ENCODE measurements at regions not wholly inside any gene's neighbourhood (a gene's known extent, or its start where the extent isn't known, plus 50 kb on each side); places are given as distances from the start of the nearest gene placed in this dataset.
"Not testable (repeated sequence)": the region's sequence is repeated elsewhere in the genome, so short reads cannot be mapped to it uniquely, and the experiment has no call there.

DNA sequence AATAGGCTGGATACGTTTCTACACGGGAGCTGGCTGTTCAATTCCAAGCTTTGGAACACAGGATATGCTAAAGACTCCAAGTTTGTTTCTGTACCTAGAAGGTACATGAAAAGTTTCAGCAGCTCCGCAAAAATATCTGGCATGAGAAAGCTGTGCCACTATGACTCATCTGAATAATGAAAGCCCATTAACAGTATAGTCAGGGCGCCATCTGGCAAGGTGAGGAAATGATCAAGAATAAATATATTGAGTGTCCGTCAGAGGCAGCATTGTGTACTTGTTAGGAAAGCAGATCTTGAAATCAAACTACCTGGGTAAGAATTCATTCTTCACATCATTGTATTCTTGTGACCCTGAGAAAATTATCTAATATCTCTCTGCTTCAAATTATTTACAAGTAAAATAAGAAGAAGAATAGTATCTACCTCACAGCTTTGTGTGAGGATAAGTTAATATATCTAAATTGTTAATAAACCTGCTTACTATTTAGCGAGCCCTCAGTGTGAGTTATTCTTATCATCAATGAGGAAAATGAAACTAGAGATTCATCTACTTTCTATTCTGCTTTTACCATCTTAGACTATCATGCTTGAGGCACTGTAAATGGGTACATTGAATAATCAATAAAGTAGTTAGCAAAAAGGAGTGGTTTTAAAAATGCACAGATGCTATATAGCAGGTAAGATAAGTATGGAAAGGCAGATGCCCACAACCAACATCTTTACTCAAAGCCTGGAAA is 53.5 kb downstream of the FSCB start:
- Histone ChIP-seq H3K4me3 (no peak overlapping the region), H3K27me3 (ENCODE audit: low read depth) (no peaks in the 10 kb centered on the region), H3K9me3 (no peaks in the 10 kb centered on the region; the same call in 1 of the 2 replicates), H3K4me1 (no peaks in the 10 kb centered on the region), H3K36me3 (replicated peaks) (no peaks in the 10 kb centered on the region)
- no peak for DNase-seq (ENCODE audit: low spot score in 2 of 2)
- in situ Hi-C loops (cut with MboI; ENCODE audit: low sequenced_read_pairs) = no loop called here

DNA sequence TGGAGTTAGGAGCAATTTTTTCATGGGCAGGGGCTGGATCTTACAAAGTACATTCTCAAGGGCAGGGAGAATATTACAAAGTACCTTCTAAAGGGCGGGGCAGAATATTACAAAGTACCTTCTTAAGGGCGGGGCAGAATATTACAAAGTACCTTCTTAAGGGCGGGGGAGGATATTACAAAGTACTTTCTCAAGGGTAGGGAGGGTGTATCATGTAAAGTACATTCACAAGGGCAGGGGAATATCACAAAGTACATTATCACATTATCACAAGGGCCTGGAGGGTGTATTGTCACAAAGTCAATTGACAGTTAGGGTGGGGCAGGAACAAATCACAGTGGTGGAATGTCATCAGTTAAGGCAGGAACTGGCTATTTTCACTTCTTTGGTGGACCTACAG is 56.9 kb downstream of the FSCB start:
- in situ Hi-C loops (cut with MboI; ENCODE audit: low sequenced_read_pairs) = not testable (repeated sequence)

DNA sequence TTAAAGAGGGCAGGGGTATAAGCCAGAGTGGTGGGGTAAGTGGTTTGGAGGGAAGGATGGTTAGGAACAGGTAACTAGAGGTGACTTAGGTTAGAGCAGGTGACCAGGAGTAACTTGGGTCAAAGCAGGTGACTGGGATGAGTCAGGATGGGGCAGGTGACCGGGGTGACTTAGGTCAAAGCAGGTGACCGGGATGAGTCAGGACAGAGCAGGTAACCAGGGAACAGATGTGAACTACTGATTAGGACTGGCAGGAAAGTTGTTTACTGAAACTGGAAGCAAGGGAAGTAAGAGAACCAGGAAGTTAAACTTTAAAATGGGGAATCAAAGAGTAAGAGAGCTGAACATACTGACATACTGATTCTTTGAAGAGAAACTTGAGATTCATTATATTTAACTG is 57.4 kb downstream of the FSCB start:
- DNase-seq (ENCODE audit: low spot score in 2 of 2) = no peak
- H3K4me1 ChIP-seq = peaks cover 3% of the 10 kb centered on the region
- in situ Hi-C loops (cut with MboI; ENCODE audit: low sequenced_read_pairs) = no loop called here
- H3K36me3 ChIP-seq (replicated peaks) = no peaks in the 10 kb centered on the region
- H3K9me3 ChIP-seq = no peaks in the 10 kb centered on the region; the same call in 1 of the 2 replicates
- no peak overlapping the region for H3K4me3 ChIP-seq
- H3K27me3 ChIP-seq (ENCODE audit: low read depth) = no peaks in the 10 kb centered on the region

More for the DNA sequence above, 56.9 kb downstream of the FSCB start:
- not testable (repeated sequence) for H3K4me3 ChIP-seq; DNase-seq (ENCODE audit: low spot score in 2 of 2); H3K9me3 ChIP-seq; H3K4me1 ChIP-seq; H3K36me3 ChIP-seq (replicated peaks); H3K27me3 ChIP-seq (ENCODE audit: low read depth)

DNA sequence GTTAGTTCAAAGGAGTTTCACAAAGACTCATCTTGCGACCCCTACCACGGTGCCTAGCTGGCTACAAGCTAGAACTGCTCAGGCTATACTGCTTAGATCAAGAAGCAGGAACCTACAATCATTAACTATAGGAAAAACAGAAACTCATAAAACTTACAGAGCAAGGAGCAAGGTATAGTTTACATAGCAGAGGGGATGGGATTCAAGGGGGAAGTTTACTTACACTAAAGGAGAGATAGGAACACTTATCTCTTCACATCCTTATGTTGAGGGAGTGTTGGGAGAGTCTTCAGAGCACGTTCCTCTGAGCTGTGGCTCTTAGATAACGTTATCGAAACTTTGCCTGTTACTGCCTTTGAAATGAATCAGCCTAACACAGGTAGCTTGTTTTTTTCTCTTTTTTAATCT is 58.1 kb downstream of the FSCB start:
- Histone ChIP-seq H3K9me3 (no peaks in the 10 kb centered on the region; the same call in 1 of the 2 replicates), H3K4me1 (peaks cover 3% of the 10 kb centered on the region), H3K4me3 (no peak overlapping the region), H3K36me3 (replicated peaks) (no peaks in the 10 kb centered on the region), H3K27me3 (ENCODE audit: low read depth) (no peaks in the 10 kb centered on the region)
- DNase-seq (ENCODE audit: low spot score in 2 of 2) = no peak
- in situ Hi-C loops (cut with MboI; ENCODE audit: low sequenced_read_pairs) = no loop called here

DNA sequence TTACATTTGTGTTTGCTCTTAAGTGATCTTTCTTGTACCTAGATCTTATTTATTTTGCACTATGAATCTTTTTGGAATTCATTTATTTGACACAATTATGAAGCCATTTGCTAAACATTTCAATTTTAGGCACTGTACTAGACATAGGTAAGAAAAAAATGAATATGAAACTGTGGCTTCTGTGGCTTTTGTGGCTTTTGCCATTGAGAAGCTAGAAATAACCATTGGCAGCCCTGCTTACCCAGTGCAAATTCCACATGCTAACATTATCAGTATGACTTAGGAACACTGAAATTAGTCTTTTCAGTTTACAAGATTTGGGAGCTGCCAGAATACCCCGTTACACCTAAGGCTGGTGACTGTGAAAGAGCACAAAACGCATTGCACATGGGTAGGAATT is 60.1 kb downstream of the FSCB start:
- H3K36me3 ChIP-seq (replicated peaks) = no peaks in the 10 kb centered on the region
- DNase-seq (ENCODE audit: low spot score in 2 of 2) = no peak
- H3K27me3 ChIP-seq (ENCODE audit: low read depth) = no peaks in the 10 kb centered on the region
- H3K4me3 ChIP-seq = no peak overlapping the region
- peaks cover 3% of the 10 kb centered on the region for H3K4me1 ChIP-seq
- in situ Hi-C loops (cut with MboI; ENCODE audit: low sequenced_read_pairs) = no loop called here
- H3K9me3 ChIP-seq = no peaks in the 10 kb centered on the region; the same call in 1 of the 2 replicates

DNA sequence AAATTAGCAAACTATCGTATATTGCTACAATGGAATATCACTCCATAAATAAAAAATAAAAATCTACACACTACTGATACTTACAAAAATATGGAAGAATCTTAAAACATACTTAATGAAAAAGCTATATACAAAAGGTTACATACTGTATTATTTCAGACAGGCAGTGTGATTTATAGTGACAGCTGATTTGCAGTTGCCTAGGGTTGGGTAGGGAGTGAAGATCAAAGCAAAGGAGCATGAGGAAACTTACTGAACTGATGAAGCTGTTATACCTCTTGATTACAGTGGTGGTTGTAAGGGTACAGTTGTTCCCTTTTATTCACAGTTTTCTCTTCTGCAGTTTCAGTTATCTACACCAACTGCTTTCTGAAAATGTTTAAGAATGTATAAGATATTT is 62.6 kb downstream of the FSCB start:
- Histone ChIP-seq H3K9me3 (no peaks in the 10 kb centered on the region; the same call in 1 of the 2 replicates), H3K36me3 (replicated peaks) (no peaks in the 10 kb centered on the region), H3K4me1 (peaks cover 12% of the 10 kb centered on the region), H3K4me3 (no peak overlapping the region), H3K27me3 (ENCODE audit: low read depth) (no peaks in the 10 kb centered on the region)
- in situ Hi-C loops (cut with MboI; ENCODE audit: low sequenced_read_pairs) = no loop called here
- DNase-seq (ENCODE audit: low spot score in 2 of 2) = no peak

DNA sequence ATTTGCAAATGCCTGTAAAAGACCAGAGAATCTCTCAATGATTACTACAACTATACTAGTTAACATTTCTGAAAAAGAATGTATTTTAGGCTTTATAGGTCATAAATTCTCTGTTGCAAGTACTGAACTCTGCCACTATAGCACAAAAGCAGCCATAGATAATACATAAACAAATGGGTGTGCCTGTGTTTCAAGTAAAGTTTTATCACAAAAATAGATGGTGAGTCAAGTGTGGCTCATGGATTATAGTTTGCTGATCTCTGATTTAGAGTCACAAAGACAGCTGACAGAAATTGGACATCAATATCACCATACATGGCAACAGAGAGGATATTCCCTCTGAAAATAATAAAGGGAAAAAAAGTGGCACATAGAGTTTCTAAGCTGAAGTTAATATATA is 68.1 kb downstream of the FSCB start:
- Histone ChIP-seq H3K9me3 (no peaks in the 10 kb centered on the region), H3K36me3 (replicated peaks) (no peaks in the 10 kb centered on the region), H3K4me3 (no peak overlapping the region), H3K4me1 (peaks cover 8% of the 10 kb centered on the region; the same call in 1 of the 2 replicates), H3K27me3 (ENCODE audit: low read depth) (no peaks in the 10 kb centered on the region)
- in situ Hi-C loops (cut with MboI; ENCODE audit: low sequenced_read_pairs) = no loop called here
- no peak for DNase-seq (ENCODE audit: low spot score in 2 of 2)

DNA sequence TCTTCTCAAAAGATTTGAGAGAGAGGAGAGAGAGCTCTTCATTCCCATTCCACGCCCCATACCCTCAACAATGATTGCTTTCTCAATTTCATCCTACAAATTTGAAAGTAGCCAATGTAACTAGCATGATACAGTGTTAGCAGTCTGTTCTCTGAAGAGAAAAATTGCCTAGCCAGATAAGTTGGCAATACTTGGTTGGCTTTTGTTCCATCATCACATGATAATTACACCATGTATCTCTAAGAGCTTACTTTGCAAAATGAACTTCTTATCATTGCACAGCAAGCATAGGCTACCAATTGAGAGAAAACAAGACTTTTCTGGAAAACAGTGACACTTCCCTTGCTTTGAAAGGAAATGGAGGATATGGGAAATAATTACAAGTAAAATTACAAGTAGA is 68.9 kb downstream of the FSCB start:
- in situ Hi-C loops (cut with MboI; ENCODE audit: low sequenced_read_pairs) = no loop called here
- no peaks in the 10 kb centered on the region for H3K27me3 ChIP-seq (ENCODE audit: low read depth)
- H3K9me3 ChIP-seq = no peaks in the 10 kb centered on the region
- no peaks in the 10 kb centered on the region for H3K36me3 ChIP-seq (replicated peaks)
- peaks cover 8% of the 10 kb centered on the region; the same call in 1 of the 2 replicates for H3K4me1 ChIP-seq
- no peak for DNase-seq (ENCODE audit: low spot score in 2 of 2)
- no peak overlapping the region for H3K4me3 ChIP-seq

DNA sequence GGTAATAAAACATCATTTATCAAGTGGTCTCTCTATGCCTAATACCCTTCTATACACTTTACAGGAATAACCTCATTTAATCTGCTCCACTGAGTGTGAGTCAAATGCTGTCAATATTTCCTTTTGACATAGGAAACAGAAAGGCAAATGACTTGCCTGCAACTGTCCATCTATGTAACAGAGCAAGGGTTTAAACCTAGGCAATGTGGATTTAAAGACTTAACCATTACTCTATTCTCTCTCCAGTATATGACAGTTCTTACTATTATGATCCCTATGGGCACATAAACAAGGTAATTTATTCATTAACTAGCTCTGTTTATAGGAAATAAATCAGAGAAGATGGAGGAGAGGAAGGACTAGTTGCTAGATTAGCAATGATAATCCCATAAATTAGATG is 70.6 kb downstream of the FSCB start:
- Histone ChIP-seq H3K4me3 (no peak overlapping the region), H3K27me3 (ENCODE audit: low read depth) (no peaks in the 10 kb centered on the region), H3K4me1 (peaks cover 14% of the 10 kb centered on the region), H3K9me3 (no peaks in the 10 kb centered on the region), H3K36me3 (replicated peaks) (no peaks in the 10 kb centered on the region)
- no peak for DNase-seq (ENCODE audit: low spot score in 2 of 2)
- in situ Hi-C loops (cut with MboI; ENCODE audit: low sequenced_read_pairs) = no loop called here

DNA sequence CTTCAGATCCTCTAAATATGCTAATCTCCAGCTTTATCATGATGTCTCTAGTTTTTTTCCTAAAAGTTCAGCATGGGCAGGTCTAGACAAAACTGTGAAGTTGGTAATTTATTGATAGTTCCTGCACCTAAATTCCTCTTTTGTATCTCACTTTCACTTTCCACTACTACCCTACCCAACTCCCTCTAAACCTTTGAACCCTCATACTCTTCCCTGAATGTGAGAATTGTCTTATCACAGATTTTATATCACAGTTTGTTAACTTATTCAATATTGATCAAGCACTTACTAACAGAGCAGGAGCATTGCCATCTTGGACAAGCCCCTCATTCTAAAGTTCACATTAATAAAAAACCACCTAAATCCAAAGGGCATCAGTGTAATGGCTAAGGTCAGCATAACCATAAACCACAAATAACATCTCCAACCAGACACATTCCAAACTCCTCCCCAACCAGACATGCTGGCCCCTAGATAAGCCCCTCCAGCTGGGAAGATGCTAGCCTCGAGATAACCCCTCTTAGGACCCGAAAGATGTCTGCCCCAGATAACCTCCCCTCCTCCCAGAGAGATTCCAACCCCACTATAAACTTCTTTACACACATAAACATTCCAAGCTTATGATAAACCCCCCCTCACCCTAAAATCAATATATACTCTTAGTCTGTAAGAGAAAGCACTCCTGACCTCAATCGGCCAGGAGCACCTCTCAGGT is 78.7 kb downstream of the FSCB start:
- in situ Hi-C loops (cut with MboI; ENCODE audit: low sequenced_read_pairs) = no loop called here

DNA sequence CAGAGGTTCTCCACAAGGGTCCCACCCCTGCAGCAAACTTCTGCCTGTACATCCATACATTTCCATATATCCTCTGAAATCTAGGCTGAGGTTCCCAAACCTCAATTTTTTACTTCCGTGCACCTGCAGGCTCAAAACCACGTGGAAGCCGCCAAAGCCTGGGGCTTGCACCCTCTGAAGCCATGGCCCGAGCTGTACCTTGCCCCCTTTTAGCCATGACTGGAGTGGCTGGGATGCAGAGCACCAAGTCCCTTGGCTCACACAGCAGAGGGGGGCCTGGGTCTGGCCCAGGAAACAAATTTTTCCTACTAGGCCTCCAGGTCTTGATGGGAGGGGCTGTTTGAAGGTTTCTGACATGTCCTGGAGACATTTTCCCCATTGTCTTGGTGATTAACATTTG is 84.4 kb downstream of the FSCB start:
- no peak for DNase-seq (ENCODE audit: low spot score in 2 of 2)
- no peaks in the 10 kb centered on the region for H3K36me3 ChIP-seq (replicated peaks)
- H3K4me1 ChIP-seq = peaks cover 4% of the 10 kb centered on the region
- no peak overlapping the region for H3K4me3 ChIP-seq
- no peaks in the 10 kb centered on the region for H3K27me3 ChIP-seq (ENCODE audit: low read depth)
- no peaks in the 10 kb centered on the region for H3K9me3 ChIP-seq
- in situ Hi-C loops (cut with MboI; ENCODE audit: low sequenced_read_pairs) = no loop called here

More for the DNA sequence above, 78.7 kb downstream of the FSCB start:
- no peaks in the 10 kb centered on the region for H3K27me3 ChIP-seq (ENCODE audit: low read depth)
- no peak for DNase-seq (ENCODE audit: low spot score in 2 of 2)
- no peaks in the 10 kb centered on the region for H3K9me3 ChIP-seq
- H3K4me1 ChIP-seq = peaks cover 9% of the 10 kb centered on the region
- H3K36me3 ChIP-seq (replicated peaks) = no peaks in the 10 kb centered on the region
- no peak overlapping the region for H3K4me3 ChIP-seq

DNA sequence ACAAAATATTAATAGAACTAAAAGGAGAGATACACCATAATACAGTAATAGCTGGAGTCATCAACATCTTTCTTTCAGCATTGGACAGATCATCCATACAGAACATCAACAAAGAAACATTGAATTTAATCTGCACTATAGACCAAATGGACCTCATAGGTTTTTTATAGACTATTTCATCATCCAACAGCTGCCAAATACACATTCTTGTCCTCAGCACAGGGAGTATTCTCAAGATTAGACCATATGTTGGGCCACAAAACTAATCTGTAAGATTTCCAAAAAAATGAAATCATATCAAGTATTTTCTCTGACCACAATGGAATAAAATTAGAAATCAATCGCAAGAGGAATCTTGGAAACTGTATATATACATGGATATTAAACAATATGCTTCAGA is 86.9 kb downstream of the FSCB start:
- in situ Hi-C loops (cut with MboI; ENCODE audit: low sequenced_read_pairs) = no loop called here
- no peak for DNase-seq (ENCODE audit: low spot score in 2 of 2)
- Histone ChIP-seq H3K4me1 (no peaks in the 10 kb centered on the region), H3K27me3 (ENCODE audit: low read depth) (no peaks in the 10 kb centered on the region), H3K4me3 (no peak overlapping the region), H3K9me3 (no peaks in the 10 kb centered on the region), H3K36me3 (replicated peaks) (no peaks in the 10 kb centered on the region)

DNA sequence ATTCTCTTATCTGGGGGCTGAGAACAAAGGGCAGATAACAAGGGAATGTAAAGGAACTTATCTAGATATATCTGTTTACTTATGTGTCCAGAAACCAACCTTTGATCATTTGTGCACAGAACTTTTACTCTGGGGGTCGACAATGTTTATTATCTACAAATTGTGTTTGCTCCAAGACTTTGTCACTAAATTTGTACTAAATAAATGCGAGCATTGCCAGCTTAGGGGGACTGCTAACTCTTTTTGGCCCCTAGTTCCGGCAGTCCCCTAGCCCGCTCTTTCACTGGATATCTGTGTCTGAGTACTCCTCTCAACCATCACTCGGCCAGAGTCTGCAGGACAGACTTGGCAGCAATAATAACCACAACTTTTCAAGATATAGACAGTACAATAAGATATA is 88.2 kb downstream of the FSCB start:
- in situ Hi-C loops (cut with MboI; ENCODE audit: low sequenced_read_pairs) = no loop called here
- DNase-seq (ENCODE audit: low spot score in 2 of 2) = no peak
- Histone ChIP-seq H3K4me1 (no peaks in the 10 kb centered on the region), H3K9me3 (no peaks in the 10 kb centered on the region), H3K27me3 (ENCODE audit: low read depth) (no peaks in the 10 kb centered on the region), H3K4me3 (no peak overlapping the region), H3K36me3 (replicated peaks) (no peaks in the 10 kb centered on the region)

DNA sequence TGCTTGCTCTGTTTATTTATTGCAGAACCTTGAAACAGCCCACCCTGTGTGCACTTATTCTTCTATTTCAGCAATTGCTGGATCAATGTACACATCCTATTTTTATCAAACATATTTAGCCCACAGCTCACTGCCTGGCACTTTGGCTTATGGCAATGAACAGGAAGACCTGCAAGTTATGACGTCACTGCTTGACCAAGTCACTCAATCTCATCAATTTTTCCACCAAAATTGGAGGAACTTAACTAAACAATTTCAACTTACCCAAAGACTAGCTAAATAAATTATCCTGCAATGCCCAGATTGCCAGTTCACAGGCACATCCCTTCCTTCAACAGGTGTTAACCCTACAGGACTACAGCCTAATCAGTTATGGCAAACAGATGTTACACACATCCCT is 89.3 kb downstream of the FSCB start:
- no peaks in the 10 kb centered on the region for H3K36me3 ChIP-seq (replicated peaks)
- no peak overlapping the region for H3K4me3 ChIP-seq
- no peak for DNase-seq (ENCODE audit: low spot score in 2 of 2)
- no peaks in the 10 kb centered on the region for H3K27me3 ChIP-seq (ENCODE audit: low read depth)
- H3K4me1 ChIP-seq = no peaks in the 10 kb centered on the region
- H3K9me3 ChIP-seq = no peaks in the 10 kb centered on the region
- in situ Hi-C loops (cut with MboI; ENCODE audit: low sequenced_read_pairs) = no loop called here

Measured in HAP-1 (cell line).